IMR-90 (cell line): ENCODE measurements at regions not wholly inside any gene's neighbourhood (a gene's known extent, or its start where the extent isn't known, plus 50 kb on each side); places are given as distances from the start of the nearest gene placed in this dataset.
A peak's percentile ranks its signal among the peaks of the same experiment; 100 is the strongest.

ENCODE experiments used
- ATAC-seq: fragments of 200-7000 bp; cut with Tn5 transposase; 2 replicates; pipeline ENCODE4 v1.9.1; 2020; ENCODE audit warnings: low read depth, mild to moderate bottlenecking, moderate library complexity
- BruUV-seq: library from RNA; stranded (reverse); fragments of 400-500 nt; replicated peaks from 2 replicates; lab custom pipeline; 2021; lab: Mats Ljungman, UMichigan
- CTCF ChIA-PET: fragments of 300-600 bp; formaldehyde crosslinking; extraction: SDS; loops from one replicate; lab custom pipeline; 2021; ENCODE audit warnings: antibody characterized with exemption; lab: Yijun Ruan, JAX
- POLR2A ChIA-PET: fragments of 300-600 bp; sonication (Branson Sonifier 250); formaldehyde crosslinking; loops from one replicate; lab custom pipeline; 2022; ENCODE audit warnings: antibody characterized with exemption; ENCODE audit not compliant: unreplicated experiment; lab: Charles Lee
- DNase-seq: peaks from one replicate; pipeline ENCODE4 v3.0.0; 2013
- H2AFZ ChIP-seq: replicated peaks from 2 replicates; pipeline ENCODE3; 2013; ENCODE audit warnings: low read length, mild to moderate bottlenecking; ENCODE audit not compliant: poor library complexity
- H2AK5ac ChIP-seq: 2 replicates; pipeline ENCODE4 v1.6.1; 2013; ENCODE audit warnings: low read depth, low read length, inconsistent platforms
- H2AK9ac ChIP-seq: replicated peaks from 2 replicates; pipeline ENCODE3; 2013; ENCODE audit warnings: mild to moderate bottlenecking, low read depth, low read length, moderate library complexity; ENCODE audit not compliant: poor library complexity
- H2BK120ac ChIP-seq: 2 replicates; pipeline ENCODE4 v1.6.1; 2013; ENCODE audit warnings: low read depth, low read length, inconsistent platforms
- H2BK15ac ChIP-seq: 3 replicates; pipeline ENCODE4 v1.6.1; 2013; ENCODE audit warnings: low read depth, low read length, inconsistent platforms
- H2BK20ac ChIP-seq: 2 replicates; pipeline ENCODE4 v1.6.1; 2013; ENCODE audit warnings: low read depth, mild to moderate bottlenecking, inconsistent platforms, low read length, moderate library complexity
- H2BK5ac ChIP-seq: 2 replicates; pipeline ENCODE4 v1.6.1; 2013; ENCODE audit warnings: mild to moderate bottlenecking, low read depth, low read length, inconsistent platforms; ENCODE audit not compliant: poor library complexity, severe bottlenecking
- H3K14ac ChIP-seq: replicated peaks from 2 replicates; pipeline ENCODE4 v1.6.1; 2013; ENCODE audit warnings: low read depth, low read length, inconsistent platforms
- H3K18ac ChIP-seq: 2 replicates; pipeline ENCODE4 v1.6.1; 2013; ENCODE audit warnings: low read depth, low read length, control low read depth
- H3K23ac ChIP-seq: 2 replicates; pipeline ENCODE4 v1.6.1; 2013; ENCODE audit warnings: low read depth, low read length, inconsistent platforms
- H3K27ac ChIP-seq: 2 replicates; pipeline ENCODE4 v1.5.1; 2013; ENCODE audit warnings: mild to moderate bottlenecking, control low read depth, low read length; ENCODE audit not compliant: insufficient read depth
- H3K27me3 ChIP-seq: 2 replicates; pipeline ENCODE4 v1.6.1; 2013; ENCODE audit warnings: low read length; ENCODE audit not compliant: control insufficient read depth, insufficient read depth
- H3K36me3 ChIP-seq: 2 replicates; pipeline ENCODE4 v1.6.1; 2013; ENCODE audit warnings: low read length, mixed read lengths; ENCODE audit not compliant: control insufficient read depth, insufficient read depth
- H3K4ac ChIP-seq: 2 replicates; pipeline ENCODE4 v1.6.1; 2013; ENCODE audit warnings: low read depth, low read length, inconsistent platforms
- H3K4me1 ChIP-seq: 2 replicates; pipeline ENCODE4 v1.6.1; 2013; ENCODE audit warnings: low read length, mixed read lengths; ENCODE audit not compliant: control insufficient read depth, insufficient read depth
- H3K4me2 ChIP-seq: 2 replicates; pipeline ENCODE4 v1.6.1; 2013; ENCODE audit warnings: low read depth, mild to moderate bottlenecking, control low read depth, low read length, moderate library complexity
- H3K4me3 ChIP-seq: 2 replicates; pipeline ENCODE4 v1.5.1; 2013; ENCODE audit warnings: low read depth, mild to moderate bottlenecking, control low read depth, low read length, moderate library complexity; ENCODE audit not compliant: insufficient read depth
- H3K56ac ChIP-seq: 2 replicates; pipeline ENCODE4 v1.6.1; 2013; ENCODE audit warnings: low read length, inconsistent platforms; ENCODE audit not compliant: insufficient read depth; ENCODE audit errors: extremely low read depth
- H3K79me1 ChIP-seq, 2 experiments: 2 replicates each; pipeline ENCODE4 v1.6.1; 2013; ENCODE audit warnings: low read length in 2 of 2, inconsistent platforms in 1 of 2, low read depth in 1 of 2
- H3K9ac ChIP-seq: 2 replicates; pipeline ENCODE4 v1.6.1; 2013; ENCODE audit warnings: low read depth, low read length, control low read depth
- H3K9me1 ChIP-seq: 2 replicates; pipeline ENCODE4 v1.6.1; 2013; ENCODE audit warnings: low read length, inconsistent platforms; ENCODE audit not compliant: insufficient read depth
- H3K9me3 ChIP-seq: 2 replicates; pipeline ENCODE4 v1.6.1; 2013; ENCODE audit warnings: low read length; ENCODE audit not compliant: control insufficient read depth, insufficient read depth
- H4K20me1 ChIP-seq: 2 replicates; pipeline ENCODE4 v1.6.1; 2013; ENCODE audit warnings: low read length, inconsistent platforms; ENCODE audit not compliant: insufficient read depth
- H4K5ac ChIP-seq: 2 replicates; pipeline ENCODE4 v1.6.1; 2013; ENCODE audit warnings: mild to moderate bottlenecking, low read depth, low read length, control low read depth
- H4K8ac ChIP-seq, 2 experiments: 2 replicates each; pipeline ENCODE4 v1.6.1; 2013; ENCODE audit warnings: low read depth in 2 of 2, low read length in 2 of 2, control low read depth in 1 of 2, inconsistent platforms in 1 of 2
- H4K91ac ChIP-seq: 2 replicates; pipeline ENCODE4 v1.6.1; 2013; ENCODE audit warnings: low read depth, low read length, inconsistent platforms; ENCODE audit not compliant: insufficient read depth
- BHLHE40 ChIP-seq: fragments of 150-350 bp; IDR thresholded peaks from 2 replicates; pipeline ENCODE4 v1.6.1; 2016; ENCODE audit warnings: mild to moderate bottlenecking, low read depth, low read length
- MAFK ChIP-seq: IDR thresholded peaks from 2 replicates; pipeline ENCODE4 v1.6.1; 2012; ENCODE audit warnings: low read depth, low read length, improper control_type of control experiment
- WGBS, 2 experiments: methylation state at CpG; one replicate each; pipeline versions ENCODE4 v1.1.5 to v1.1.7; 2013; ENCODE audit warnings: missing lambda C conversion rate in 2 of 2; ENCODE audit not compliant: insufficient read length in 1 of 2; ENCODE audit errors: extremely low coverage in 2 of 2; 5-methylcytosine and 5-hydroxymethylcytosine counted together
- dilution Hi-C: fragments of 300-500 bp; cut with HindIII; formaldehyde crosslinking; loops from one replicate; pipeline ENCODE4 v1.14.3; 2018; ENCODE audit warnings: low sequenced_read_pairs; ENCODE audit not compliant: unreplicated experiment
- in situ Hi-C: fragments of 300-500 bp; cut with MboI; formaldehyde crosslinking; loops from 3 replicates; pipeline ENCODE4 v1.14.3; 2019; ENCODE audit warnings: low sequenced_read_pairs, inconsistent platforms, mixed read lengths
- intact Hi-C: fragments of 100-400 bp; cut with micrococcal nuclease; formaldehyde crosslinking; loops from 2 replicates; pipeline ENCODE4 v1.10.0; 2022

GRCh38 chr4:157996061-157997028 lies 176.5 kb downstream of the GASK1B start:
- Histone ChIP-seq H3K4me3 (no peak overlapping the region), H4K5ac (peak overlapping the region; percentile 79), H2BK15ac (peak overlapping the region; percentile 10; the same call in 1 of the 3 replicates), H3K4me2 (no peak overlapping the region), H3K79me1 (no peaks in the 10 kb centered on the region), H2BK20ac (0 out of 2 replicates have a peak overlapping the region, but pooled peaks have one; percentile 10), H3K23ac (no peak overlapping the region), H3K27me3 (no peaks in the 10 kb centered on the region), H3K9me3 (no peaks in the 10 kb centered on the region), H3K18ac (peak overlapping the region; percentile 78), H2BK120ac (peak overlapping the region; percentile 41), H4K20me1 (no peaks in the 10 kb centered on the region), H3K56ac (no peak overlapping the region), H3K9me1 (no peaks in the 10 kb centered on the region), H3K4ac (no peak overlapping the region), H3K27ac (peak overlapping the region; percentile 43; the same call in 1 of the 2 replicates), H2AFZ (peak overlapping the region; percentile 36), H4K8ac (peak overlapping the region in 1 of 2 experiments; percentile 41; a peak in 2 of 4 replicates), H3K14ac (peak overlapping the region; percentile 67; the same call in 1 of the 2 replicates), H2AK5ac (no peak overlapping the region), H4K91ac (no peak overlapping the region), H3K36me3 (no peaks in the 10 kb centered on the region), H3K9ac (no peak overlapping the region), H2AK9ac (no peak overlapping the region), H3K4me1 (peaks cover 6% of the 10 kb centered on the region), H2BK5ac (no peak overlapping the region)
- no peak for DNase-seq
- BruUV-seq, result no TSS peak
- ATAC-seq, result peak; percentile 38; the same call in 1 of the 2 replicates
- ChIA-PET CTCF (no interaction called here), POLR2A (no interaction called here)
- intact Hi-C loops (no loop called here), in situ Hi-C loops (loop anchor here (25.0 kb wide), 2 partner anchors 641 to 1509 kb away; no protein-coding TSS in a partner anchor), dilution Hi-C loops (no loop called here)
- TF ChIP-seq MAFK, result peak; percentile 43; the same call in 1 of the 2 replicates
- no peak for TF ChIP-seq BHLHE40
- 33% methylated on average over 1 of the region's 6 CpGs; no CpG with 5 or more reads in 1 of the 2 experiments for WGBS, 2 experiments
